NCI-H82 (cell line): ENCODE measurements at regions not wholly inside any gene's neighbourhood (a gene's known extent, or its start where the extent isn't known, plus 50 kb on each side); places are given as distances from the start of the nearest gene placed in this dataset.
A peak's percentile ranks its signal among the peaks of the same experiment; 100 is the strongest.

Source experiments
- DNase-seq: peaks from one replicate; lab custom pipeline; 2025; lab: John Stamatoyannopoulos, UW

DNA sequence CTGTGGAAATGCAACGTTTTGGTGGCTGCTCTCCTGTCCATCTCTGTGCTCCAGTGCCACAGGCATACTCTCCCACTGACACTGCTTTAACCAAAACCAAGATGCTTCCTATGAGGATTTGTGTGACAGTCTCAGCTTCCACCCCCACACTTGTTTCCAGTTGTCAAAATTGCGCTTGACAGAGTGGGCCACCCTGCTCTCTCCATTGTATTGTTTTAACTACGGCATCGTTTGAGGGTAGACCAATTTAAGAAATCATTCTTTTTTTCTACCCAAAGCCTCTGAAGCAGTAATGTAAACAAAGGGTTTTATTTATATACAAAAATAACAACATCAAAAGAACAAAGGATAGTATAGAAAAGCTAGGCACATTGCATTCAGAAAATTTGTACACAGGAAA lies 178.0 kb downstream of the INHBA start:
- no peak for DNase-seq

DNA sequence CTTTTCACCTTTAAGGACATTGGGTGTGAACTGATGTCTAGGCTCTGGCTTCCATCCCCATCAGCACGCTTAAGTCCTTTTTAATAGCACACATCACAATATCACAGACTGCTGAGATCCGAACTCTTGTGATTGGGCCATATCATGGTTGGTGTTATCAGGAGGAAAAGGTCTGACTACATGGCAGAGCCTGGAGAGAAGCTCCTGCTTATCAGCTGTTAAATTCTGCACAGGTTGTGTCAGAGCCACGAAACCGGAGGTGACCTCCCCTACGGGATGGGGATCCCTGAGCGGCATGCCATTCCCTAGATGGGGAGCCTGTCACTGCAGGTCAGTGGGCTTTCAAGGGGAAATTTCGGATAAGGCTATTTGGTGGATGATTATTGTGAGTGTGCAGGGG lies 182.4 kb downstream of the INHBA start:
- DNase-seq: no peak

DNA sequence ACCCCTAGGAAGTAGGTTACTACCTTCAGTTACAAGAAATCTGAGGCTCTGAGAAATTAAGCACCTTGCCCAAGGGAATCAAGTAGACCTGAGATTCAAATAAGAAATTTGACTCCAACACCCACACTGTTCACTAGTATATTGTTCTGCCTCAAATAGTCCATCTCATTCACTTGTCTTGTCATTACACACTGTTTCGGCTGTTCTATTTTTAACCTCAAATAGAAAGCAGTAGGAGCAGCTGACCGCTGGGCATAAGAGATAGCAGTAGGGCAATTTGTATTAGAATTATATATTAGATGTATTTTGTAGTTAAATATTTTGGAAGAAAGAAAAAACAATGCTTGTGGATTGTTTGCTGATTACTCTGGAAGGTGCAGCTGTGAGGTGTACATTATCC lies 185.1 kb downstream of the INHBA start:
- no peak for DNase-seq

DNA sequence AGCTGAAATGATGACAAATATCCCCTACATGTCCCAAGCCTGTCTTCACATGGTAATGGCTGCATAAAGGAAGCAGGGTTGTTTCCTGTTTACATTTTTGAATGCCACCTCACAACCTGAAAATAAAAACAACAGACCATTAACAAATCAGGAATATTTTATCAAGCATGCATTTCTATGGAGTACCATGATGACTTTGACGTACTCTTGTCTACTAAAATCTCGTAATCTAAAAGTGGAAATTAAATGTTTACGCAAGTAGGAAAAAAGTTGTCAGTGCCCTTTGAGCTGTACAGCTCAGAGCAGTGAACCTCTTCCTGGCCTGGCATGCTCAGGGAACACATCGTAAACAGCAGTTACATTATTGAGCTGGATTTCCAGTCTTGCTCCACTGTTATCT lies 194.1 kb downstream of the INHBA start:
- DNase-seq: no peak

DNA sequence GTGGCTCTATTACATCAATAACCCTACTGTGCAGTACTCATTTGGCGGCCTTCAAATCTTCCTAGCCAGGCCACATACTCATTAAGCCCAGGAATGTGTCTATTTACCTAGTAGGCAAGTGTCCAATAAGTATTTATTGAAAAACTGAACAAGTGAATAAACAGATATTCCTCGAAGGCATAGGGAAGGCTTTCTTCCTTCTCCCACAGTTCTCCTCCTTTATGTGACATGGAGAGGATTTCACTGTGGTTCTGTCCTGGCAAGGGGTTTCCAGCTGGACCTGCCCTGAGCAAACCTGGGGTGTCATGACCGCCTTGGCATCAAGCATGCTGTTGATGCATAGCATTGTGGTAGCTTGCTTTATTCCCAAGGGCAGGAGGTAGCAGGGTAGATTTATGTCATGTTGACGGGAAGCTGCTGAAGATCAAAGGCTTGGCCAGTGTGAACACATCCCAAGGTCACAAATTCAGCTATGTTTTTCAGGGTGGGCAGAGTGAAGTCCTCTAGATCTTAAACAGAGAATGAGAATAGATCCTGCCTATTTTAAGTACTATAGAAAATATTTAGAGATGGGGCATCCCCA lies 195.1 kb downstream of the INHBA start:
- no peak for DNase-seq

DNA sequence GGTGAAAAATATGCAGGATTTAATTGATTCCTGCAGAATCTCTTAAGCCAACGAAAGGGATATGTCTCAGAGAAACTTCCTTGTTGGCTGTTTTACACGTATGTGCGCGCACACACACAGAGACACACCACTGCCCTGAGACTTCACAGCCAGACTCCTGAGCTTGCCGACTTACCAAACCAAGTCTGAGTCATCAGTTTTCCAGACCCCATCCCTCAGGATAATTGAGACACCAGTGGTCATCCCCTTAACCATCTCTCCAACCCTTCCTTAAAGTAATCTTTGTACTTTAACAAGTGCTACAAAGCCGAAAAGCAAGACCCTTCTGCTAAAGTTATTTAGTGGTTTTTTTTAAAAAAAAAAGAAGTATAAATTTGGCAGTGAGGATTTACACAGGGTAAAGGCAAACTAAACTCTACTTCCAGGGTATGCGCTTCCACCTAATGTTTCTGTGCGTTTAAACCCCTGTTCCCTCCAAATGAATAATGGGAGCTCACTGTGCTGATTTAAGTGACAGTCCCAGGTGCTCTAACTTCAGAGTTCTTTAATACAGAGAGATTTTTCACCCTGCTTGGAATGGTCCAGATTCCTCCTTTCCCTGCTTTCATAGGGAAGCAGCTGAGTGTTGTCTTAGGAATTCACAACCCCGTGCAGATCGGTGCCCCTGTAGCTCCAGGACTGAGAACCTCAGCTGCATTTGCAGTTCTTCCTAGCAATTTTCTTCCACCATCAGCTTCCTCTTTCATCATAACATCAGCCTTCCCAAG lies 198.5 kb downstream of the INHBA start:
- DNase-seq: no peak

DNA sequence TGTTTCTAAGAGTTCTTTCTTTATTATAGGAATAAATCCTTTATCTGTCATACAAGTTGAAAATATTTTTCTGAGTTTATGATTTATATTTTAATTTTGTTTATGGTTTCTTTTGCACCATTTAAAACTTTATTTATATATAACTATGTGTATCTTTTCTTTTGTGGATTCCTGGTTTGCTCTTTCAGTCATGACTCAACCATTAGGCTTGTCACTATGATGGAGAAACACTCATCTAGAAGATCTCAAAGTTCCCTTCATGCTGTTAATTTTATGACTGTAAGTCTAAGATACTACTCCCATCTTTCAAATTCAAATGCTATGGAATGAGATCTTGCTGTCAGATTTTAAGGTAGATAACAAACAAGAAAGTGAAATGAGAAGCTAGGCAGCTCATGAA lies 199.5 kb downstream of the INHBA start:
- no peak for DNase-seq

DNA sequence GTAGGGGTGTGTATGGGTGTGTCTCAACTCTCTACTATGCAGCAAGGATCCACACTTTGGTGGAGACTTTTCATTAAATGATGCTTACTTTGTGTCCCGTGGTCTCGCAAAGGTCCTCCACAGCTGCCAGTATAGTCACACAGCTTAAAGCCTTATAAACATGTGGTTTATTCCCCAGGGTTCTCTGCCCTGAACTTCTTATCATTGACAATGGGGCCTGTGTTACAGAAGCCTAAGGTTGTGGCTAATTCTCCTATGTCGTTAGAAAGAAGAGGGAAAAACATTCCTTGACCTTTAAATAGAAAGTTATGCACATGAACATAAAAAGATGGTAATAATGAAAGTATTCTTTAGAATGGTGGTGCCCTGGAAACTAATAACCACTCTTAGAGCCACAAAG lies 201.4 kb downstream of the INHBA start:
- no peak for DNase-seq

DNA sequence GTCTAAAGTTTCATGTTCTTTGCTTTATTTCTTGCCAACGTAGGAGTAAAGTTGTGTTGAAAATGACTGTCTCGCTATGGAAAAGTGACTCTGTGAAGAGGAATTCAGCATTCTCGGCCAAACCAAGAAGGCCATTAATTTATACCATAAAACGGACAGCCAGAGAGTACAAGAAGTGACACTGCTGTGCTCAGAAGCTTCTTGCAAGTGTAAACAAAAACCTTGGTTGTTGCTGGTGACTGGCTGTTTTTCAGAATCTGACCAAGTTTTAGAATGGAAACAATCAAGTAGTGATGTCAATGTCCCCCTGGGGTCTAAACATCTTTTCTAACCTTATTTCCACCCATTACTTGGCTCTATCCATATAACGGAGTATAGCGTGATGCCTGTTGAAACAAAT lies 201.9 kb downstream of the INHBA start:
- no peak for DNase-seq

DNA sequence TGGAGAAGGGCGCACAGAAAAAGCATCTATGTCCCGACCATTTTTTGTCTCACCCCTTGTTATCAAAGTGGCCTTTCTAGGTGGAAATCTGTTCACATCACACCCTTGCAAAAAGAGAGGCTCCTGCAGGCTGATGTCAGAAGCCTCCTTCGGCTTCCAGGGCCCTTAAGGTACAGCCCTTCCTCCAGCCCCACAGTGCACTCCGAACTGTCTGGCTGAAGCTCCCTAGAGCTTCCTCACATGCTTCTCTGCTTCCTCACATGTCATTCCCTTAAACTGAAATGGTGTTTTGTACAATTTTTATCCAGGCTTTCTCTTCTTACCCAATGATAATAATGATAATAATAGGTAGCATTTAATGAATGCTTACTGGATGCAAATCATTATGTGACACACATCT lies 210.3 kb downstream of the INHBA start:
- no peak for DNase-seq

DNA sequence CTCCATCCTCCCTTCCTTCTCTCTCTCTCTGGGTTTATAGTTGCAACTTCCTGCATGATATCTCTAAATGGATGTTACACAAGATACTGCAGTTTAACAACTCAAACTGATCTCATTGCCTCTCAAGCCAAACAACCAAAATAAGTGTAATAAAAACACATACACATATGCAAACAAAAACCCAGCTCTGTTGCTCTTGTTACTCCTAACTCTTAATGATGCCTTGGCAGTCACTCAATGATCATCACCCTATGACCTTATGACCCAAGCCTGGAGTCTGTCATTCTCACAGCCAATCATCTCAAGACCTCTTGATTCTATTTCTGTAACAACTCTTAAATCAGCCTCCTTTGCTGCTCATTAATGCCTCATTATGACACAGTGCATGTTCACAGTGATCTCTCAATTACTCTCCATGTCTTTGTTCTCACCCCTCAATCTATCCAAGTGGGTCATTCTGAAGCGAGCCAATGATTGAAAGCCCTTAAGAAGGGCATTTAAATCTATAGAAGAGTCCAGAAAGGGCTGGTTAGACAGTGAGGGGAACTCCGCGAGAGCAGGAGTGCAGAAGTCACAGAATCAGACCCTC lies 210.9 kb downstream of the INHBA start:
- DNase-seq: no peak

DNA sequence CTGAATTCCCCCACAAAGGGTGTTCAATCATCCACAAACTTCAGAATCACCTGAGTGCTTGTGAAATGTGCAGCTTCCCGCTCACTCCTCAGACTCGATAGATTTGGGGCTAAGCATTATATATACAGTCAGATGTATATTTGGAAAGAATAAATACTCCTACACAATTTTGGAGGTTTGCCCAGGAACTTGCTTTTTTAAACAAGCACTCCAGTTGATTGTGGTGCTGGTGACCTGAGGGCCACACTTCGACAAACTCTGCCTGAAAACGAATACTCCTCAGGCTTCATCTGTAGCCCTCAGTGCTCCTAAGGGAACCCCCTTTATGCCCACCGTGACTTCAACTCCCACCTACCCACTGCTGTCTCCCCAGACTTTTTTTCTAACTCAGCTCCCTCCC lies 211.6 kb downstream of the INHBA start:
- DNase-seq: no peak

DNA sequence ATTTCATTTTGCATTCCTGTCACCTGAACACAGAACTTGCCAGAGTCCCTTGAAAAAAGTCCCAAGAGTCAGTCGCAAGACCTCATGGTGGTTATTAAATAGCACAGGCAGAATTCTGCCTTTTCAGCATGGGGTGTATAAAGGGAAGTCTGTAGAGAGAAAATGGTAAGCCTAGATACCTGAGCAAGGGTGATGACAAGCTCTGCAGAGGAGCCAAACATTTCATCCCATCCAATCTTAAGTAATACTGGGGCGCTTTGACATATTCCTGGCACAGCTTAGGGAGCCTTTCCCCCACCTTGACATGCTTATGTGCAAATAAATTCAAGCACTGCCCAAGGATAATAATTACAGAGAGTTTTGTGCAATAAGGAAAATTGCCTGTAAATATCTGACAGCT lies 213.0 kb downstream of the INHBA start:
- DNase-seq: no peak

DNA sequence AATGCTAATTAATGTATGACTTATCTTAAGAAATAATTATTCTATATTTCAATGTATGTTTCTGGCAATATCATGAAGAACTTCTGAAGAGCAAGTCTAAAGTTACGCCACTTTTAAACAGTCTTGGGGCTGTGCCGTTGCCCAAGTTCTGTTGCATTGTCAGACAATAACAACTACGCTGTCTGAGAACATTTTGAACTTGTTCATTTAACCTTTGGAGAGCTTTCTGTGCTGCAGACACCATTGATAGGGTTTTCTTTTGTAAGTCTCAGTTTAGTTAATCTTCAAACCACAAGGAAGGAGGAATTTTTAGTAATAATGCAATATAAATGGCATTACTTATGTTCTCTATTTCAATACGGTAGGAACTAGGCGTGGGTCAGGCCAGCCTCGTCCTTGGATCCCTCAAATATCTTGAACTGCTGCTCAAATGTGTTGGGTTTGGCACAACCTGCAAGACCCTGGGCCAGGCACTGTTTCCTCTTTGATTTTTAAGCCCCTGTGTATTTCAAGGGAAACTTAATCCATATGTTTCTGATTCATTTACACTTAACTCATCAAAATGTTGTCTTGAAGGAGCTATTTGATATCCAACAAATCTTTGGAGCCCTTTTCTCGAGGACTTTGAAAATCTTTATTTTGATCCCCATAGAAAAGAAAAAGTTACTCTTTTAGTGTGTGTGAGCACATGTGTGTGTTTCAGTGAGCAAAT lies 215.5 kb downstream of the INHBA start:
- no peak for DNase-seq

DNA sequence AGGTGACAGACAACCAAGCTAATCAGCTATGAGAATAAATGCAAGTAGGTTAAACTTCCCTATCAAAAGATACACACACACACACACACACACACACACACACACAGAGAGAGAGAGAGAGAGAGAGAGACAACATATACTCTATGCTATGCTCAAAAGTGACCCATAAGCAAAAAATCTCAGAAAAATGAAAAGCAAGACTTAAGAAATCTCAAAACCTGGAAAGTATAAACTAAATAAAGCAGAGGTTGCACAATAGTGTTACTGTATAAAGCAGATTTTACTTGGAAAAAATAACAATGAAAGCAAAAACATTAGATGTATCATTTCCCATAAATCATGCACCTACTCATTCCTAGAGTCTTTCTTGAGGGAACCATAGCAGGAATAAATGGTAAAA lies 221.5 kb downstream of the INHBA start:
- DNase-seq: no peak

DNA sequence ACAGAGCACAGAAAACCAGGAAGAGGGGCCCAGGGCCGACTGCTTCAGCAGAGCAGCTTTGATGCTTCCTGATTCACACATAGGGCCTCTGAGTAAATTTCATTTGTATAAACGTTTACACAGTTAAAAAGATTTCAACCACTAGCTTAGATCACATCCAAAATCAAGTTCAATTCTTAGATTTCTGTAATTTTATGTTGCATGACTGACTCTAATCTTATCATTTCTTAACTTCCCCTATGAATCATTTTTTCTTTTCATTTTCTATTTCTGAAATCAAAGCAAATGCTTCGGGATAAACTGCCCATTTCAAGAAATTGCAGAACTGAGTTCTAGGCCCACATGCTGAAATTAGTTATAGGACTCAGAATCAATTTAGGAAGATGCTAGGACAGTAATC lies 224.7 kb downstream of the INHBA start:
- DNase-seq: no peak

DNA sequence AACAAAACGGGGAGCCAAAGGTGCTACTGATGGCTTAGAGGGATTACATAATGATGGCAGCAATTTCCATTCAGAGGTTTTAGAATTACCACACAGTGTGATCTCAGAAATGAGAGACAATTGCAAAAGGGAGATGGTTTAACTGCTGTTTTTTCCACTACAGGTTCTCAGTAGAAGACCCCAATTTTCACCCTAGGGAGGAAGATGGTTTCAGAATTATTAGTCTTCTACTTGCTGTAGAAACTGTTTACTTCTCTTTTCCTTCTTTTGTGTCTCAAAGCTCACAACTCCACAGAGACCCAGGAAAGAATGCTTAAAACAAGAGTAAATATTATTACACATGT lies 226.5 kb downstream of the INHBA start:
- DNase-seq: no peak

DNA sequence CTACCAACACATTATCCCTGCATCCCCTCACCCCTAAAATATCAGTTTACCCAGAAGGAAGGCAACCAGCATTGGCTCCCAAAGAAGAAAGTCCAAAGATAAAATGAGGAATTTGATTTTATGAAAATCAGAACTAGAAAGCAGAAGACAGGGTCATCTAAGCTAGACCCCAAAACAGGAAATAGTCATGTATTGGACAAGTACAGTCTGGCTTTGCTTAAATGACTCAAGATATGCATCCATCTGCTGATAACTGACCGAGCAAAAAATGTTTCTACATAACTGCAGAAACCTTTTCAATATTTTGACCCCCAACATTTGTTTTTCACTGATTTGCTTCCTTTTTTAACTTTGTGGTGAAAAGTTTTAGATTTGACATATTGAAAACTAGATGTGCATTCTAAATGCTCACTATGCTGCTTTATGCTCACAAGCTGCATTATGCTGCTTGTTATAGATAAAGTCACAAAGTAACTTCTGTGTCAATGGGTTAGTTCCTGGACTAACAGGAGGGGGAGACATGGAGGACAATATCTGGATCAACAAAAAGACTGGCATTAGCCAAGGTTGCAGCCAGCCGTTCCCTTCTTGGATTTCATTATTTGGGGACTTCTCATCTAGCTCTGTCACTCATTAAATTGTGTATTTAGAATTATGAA lies 227.0 kb downstream of the INHBA start:
- peak; percentile 2 for DNase-seq

DNA sequence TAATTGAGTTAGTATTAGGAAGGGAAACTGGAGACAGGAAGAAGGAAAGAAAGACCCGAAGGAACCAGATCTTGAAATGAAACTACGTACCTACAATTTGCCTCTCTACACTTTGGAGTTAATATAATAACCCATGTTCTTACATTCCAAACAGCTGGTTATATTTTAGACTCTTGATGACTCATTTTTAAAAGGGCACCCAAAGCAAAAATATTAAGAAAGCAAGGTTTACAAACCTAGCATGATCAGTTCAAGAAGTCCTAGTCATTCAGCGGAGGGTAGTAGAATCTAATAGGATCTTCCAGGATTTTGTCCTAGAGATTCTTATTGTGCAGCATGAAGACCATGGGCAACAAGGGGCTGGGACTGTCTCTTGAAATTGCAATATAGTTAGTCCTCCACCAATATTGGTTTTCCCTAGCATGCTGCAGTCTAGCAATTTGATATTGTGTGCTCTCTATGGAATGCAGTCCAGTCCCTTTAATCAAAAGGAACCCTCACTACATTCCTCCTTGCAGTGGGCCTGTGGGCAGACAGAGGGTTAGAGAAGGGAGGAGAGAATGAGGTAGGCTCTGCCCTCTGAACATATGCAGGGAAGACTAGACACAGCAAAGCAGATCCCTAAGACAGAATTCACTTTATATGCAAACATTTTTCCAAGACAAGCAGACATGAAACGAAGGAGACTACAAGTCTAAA lies 230.3 kb downstream of the INHBA start:
- DNase-seq: no peak

DNA sequence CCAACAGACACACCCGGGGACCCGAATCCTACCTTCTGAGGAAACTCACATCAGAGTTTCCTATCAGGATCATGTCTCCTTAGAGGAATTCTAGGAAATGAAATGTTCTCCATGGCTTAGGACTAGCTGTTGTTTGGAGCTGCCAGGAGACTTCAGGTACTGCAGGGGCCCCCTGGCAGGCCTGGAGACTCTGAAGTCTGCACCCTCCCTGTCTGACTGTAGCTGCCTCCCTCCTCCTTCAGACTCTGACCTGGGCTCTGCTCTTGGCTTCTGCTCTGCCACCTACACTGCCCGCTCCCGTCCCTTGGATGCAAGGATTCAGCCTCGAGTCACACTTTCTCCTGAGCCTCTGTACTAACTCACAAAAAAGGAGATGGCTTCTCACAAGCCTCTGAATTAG lies 232.8 kb downstream of the INHBA start:
- DNase-seq: no peak

DNA sequence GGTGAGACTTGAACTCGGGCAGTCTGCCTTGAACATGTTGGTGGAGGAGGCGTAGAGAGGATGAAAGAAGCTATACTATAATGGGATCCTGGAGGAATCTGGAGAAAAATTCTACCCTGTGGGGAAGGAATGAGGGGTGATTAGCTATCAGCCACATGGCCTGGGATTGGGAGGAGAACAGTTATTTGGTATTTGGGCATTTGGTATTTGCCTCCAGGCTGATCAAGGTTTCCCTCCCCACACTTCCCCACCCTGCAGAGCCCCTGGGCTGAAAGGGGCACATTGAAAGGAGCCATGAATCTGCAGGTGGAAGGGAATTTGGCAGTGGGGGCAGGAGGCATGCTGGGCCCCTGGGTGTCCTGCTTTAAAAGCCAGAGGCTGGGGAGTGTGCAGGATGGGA lies 235.3 kb downstream of the INHBA start:
- no peak for DNase-seq

DNA sequence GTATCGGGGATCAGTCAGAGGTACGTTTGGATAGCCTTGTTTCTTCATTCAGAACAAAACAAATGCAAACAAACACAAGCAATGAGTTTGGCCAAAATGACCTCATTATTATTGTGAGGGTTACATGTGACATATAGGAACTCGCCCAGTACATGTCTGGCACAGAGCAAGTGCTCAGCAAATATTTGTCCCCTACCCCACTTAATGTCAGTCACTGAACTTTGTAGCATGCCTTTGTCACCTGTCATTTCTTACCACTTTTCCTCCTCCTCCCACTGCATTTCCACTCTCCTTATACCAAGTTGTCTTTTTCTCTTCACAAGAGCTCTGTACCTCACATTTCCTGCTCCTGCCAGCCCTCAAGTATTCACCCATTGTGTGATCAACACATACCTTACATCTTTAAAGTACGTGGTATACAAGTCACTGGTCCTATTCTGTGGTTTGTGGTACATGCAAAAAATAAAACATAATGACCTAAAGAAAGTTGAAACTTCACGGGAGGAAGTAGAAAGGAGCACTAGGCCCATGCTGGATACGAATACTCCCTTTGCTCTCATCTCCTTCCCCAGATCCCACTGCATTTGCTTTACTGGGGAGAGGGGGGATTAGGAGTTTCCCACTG lies 236.0 kb downstream of the INHBA start:
- no peak for DNase-seq
